ENCODE measurements at regions not wholly inside any gene's neighbourhood (a gene's known extent, or its start where the extent isn't known, plus 50 kb on each side); places are given as distances from the start of the nearest gene placed in this dataset.

- peak; percentile 96 for DNase-seq (ENCODE audit: low read depth)
- H3K4me3 ChIP-seq (ENCODE audit: low read depth, low read length), result no peak overlapping the region
Observed at GRCh38 chr16:64440421-64440831, 681.4 kb downstream of the CDH11 start.

GRCh38 chr16:64440005-64440404 is 681.9 kb downstream of the CDH11 start:
- DNase-seq (ENCODE audit: low read depth), result no peak
- H3K4me3 ChIP-seq (ENCODE audit: low read depth, low read length), result no peak overlapping the region

DNA sequence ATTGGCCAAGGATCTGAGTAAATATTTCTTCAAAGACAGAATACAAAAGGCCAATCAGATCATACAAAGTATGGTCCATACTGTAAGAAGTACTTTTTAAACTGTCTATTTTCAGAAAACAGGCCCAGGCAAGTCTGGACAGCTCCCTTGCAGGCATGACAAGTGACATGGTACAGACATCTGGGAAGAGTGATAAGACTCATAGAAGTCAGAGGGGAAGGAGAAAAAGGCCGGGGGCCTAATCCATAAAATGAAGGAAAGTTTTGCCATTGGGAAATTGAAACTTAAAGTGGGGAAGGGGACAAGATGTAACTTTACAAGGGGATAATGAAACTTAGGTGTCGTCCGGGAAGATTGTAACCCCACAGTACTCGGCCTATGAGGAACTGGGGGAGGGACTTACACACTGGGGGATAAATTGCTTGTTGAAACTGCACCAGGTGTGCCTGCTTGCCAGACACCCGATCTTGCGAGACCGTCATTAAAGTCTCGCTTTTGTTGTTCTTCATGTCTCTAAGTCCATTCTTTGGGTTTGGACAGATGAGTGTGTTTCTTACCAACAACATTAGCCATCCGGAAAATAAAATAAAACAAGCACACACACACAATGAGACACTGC is 684.0 kb downstream of the CDH11 start:
- DNase-seq (ENCODE audit: low read depth), result no peak
- no peak overlapping the region for H3K4me3 ChIP-seq (ENCODE audit: low read depth, low read length)

DNA sequence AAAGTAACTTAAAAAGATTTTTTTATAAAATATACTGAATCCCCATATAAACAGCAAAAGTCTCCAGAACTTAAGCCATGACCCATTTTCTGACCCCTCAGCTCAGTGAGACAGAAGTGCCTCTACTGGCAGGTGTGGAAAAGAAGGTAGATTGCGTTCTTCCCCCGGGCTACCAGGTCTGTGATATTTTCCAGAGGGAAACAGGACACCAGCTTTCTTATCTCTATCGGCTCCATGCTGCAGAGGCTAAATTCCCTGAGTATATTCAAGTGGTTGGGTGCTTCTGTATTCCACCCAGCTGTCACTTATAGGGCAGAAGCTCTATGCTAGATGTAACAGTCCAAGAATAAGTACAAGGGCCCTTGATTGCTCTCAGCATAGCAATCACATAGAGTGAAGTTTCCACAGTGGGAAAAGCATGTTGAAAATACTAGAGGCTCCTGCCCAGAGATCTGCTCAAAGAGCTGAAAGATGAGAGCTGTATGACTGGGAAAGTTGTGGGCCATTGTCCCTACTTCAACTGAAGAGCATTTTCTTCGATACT is 687.3 kb downstream of the CDH11 start:
- no peak overlapping the region for H3K4me3 ChIP-seq (ENCODE audit: low read depth, low read length)
- DNase-seq (ENCODE audit: low read depth), result no peak

- peak; percentile 65 for DNase-seq (ENCODE audit: low read depth)
- H3K4me3 ChIP-seq (ENCODE audit: low read depth, low read length), result no peak overlapping the region
Observed at GRCh38 chr16:64428463-64429113, 693.3 kb downstream of the CDH11 start.

DNA sequence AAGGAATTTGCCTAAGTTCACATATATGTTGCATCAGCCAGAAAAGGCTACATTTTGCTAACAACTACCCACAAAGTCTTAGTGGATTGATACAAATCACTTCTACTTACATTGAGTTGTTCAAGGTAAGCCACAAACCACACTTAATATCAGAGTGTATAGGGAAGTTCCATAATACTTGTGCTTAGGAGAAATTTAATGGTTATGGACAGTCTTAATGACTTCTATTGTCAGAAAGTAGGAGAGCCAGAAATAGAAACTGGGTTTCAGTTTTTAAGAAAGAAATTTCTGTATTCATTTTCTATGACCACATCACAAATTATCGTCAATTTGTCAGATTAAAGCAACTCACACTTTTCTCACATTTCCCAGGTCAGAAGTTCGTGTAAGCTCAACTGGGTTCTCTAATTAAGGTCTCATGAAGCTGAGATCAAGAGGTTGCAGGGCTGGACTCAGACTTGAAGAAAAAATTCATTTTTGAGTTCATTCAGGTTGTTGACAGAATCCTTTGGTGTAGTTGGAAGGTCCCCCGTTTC is 695.7 kb downstream of the CDH11 start:
- DNase-seq (ENCODE audit: low read depth), result no peak
- H3K4me3 ChIP-seq (ENCODE audit: low read depth, low read length), result no peak overlapping the region

DNA sequence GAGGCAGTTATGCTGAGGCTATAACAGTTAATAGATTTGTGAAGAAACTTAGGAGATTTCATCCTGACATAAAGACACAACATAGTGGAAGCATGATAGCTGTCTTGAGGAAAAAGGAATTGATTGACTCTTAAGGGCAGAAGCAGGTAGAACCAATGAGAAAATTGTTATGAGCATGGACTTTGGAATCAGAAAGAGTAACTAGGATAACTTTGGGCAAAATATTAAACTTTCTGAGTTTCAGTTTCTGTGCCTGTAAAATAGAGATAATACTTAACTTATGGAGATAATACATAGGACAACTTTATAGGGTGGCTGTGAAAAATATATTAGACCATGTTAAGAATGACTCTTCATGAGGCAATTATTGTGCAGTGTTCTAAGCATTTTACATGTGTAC is 696.5 kb downstream of the CDH11 start:
- no peak overlapping the region for H3K4me3 ChIP-seq (ENCODE audit: low read depth, low read length)
- no peak for DNase-seq (ENCODE audit: low read depth)

DNA sequence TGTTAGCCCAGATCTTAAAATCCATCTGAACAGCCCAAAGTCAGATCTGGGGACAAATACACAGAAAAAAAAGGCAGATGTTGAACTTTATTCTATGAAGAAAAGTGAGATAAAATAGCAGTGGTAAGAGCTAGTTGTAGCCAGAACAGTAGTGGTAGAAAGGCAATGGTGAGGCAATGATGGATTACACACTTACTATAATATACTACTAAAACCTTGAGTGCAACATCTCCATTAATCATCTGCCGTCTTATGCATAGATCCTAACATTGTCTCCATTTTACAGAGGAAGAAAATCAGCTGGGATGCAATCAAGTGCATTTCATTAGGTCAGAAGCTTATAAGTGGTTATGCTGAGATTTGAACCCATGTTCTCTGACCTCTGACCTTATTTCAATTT is 699.6 kb downstream of the CDH11 start:
- no peak overlapping the region for H3K4me3 ChIP-seq (ENCODE audit: low read depth, low read length)
- no peak for DNase-seq (ENCODE audit: low read depth)

DNA sequence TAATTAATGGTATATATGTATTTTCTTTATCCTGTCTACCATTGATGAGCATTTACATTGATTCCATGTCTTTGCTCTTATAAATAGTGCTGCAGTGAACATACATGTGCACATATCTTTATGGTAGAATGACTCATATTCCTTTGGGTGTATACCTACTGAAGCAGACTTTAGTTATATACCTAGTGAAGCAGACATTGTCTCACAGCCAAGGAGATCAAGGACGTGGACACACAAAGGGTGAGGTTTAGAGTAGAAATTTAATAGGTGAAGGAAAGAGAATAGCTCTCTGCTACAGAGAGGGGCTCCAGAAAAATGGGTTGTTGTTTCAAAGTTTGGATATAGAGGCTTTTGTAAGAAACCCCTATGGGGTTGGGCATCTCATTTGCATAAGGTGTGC is 700.3 kb downstream of the CDH11 start:
- H3K4me3 ChIP-seq (ENCODE audit: low read depth, low read length), result no peak overlapping the region

DNA sequence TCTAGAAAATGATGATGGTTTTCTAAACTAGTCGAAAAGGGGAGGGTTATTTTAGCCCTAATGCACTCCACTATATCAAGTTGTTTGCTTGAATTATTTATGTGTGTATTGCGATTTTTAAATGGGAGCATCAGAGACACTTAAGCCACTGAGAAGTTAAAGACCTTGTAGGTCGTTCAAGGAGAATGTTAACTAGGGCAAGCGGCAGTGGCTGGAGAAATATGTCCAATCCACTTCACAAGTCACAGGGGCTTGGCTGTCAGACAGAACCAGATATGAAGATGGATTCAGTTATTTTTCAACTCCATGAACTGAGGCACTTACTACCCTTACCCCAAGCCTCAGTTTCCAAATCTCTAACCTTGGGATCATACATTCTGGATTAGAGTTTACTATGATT is 702.0 kb downstream of the CDH11 start:
- no peak for DNase-seq (ENCODE audit: low read depth)
- H3K4me3 ChIP-seq (ENCODE audit: low read depth, low read length), result no peak overlapping the region

More for the DNA sequence above, 700.3 kb downstream of the CDH11 start:
- DNase-seq (ENCODE audit: low read depth), result no peak

DNA sequence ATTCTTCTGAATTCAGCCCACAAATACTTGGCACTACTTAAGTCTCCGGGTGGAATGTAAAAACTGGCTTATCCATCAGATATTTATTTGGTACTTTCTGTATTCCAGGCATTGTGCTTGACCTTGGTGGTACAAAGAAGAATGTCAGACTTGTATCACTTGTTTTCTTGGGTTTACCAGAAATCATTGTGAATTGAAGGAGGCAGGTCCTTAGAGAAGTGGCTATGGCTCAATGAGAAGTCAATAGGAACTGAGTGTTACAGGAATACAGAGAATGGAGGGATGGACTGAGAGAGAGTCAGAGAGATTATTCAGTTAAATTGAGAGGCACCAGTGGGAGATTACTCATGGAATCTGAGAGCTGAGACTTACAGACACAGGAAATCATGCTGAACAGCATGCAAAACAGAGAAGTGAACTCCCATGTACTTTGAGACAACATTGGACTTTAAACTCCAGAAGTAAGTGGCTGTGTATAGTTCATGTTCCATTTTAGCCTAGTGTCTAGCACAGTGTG is 704.1 kb downstream of the CDH11 start:
- no peak overlapping the region for H3K4me3 ChIP-seq (ENCODE audit: low read depth, low read length)
- peak; percentile 79 for DNase-seq (ENCODE audit: low read depth)

GRCh38 chr16:64416216-64417005 is 705.5 kb downstream of the CDH11 start:
- H3K4me3 ChIP-seq (ENCODE audit: low read depth, low read length), result peak overlapping the region; percentile 17
- DNase-seq (ENCODE audit: low read depth), result no peak

GRCh38 chr16:64412578-64413280 is 709.1 kb downstream of the CDH11 start:
- peak; percentile 32 for DNase-seq (ENCODE audit: low read depth)
- no peak overlapping the region for H3K4me3 ChIP-seq (ENCODE audit: low read depth, low read length)

DNA sequence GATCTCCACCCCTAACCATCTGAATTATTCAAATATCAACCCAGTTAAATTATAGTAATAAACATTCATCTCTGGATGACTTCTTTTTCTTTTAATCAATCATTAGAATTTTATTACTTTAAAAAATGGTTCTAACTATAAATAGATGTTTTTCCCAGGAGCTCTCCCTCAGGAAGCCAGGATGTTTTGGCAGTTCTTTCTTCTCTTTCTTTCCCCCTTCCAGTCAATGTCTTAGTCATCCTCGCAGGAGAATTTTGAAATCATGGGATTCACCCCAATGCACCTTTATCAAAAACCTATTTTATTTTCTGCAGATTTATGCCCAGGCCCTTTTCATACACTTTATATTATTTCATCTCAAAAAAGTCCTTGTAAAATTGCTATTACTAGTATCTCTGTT is 711.6 kb downstream of the CDH11 start:
- no peak overlapping the region for H3K4me3 ChIP-seq (ENCODE audit: low read depth, low read length)
- DNase-seq (ENCODE audit: low read depth), result no peak

- peak; percentile 34 for DNase-seq (ENCODE audit: low read depth)
- no peak overlapping the region for H3K4me3 ChIP-seq (ENCODE audit: low read depth, low read length)
Observed at GRCh38 chr16:64409783-64410210, 712.1 kb downstream of the CDH11 start.

DNA sequence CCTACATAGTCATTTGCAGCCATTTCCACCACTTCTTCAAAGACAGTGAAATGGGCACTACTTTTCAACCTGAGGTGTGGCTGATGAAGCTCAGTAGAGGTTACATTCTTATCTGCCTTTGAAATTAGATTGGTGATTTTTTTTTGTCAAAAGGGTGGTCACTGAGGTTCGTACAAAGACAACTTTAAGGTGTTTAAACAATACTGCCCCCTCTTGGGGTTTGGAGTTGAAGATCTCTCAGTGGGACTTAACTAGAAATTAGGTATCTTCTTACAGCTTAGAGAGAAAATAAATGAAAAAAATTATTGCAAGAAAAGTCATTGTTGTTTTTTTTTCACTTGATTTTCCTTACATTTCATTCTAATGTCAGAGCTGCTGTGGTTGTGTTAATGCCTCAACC is 713.2 kb downstream of the CDH11 start:
- H3K4me3 ChIP-seq (ENCODE audit: low read depth, low read length), result no peak overlapping the region
- no peak for DNase-seq (ENCODE audit: low read depth)

DNA sequence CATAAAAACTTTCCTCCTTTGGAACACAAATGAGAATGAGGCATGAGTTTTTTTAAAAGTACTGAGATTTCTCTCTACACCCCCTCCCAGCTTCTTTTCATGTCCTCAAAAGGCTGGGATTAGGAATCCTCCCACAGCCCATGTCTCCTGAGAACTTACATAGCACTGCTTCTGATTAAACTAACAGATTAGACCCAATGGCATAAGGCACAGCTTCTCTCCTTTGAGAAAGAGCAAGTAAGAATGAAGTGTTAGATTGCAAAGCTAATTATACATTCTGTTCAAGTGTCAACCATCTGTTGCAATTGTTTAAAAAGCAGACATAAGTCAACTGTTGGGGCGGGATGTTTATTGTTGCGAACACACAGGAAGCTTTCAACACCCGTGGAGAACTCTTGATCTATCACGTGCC is 715.1 kb downstream of the CDH11 start:
- no peak for DNase-seq (ENCODE audit: low read depth)
- H3K4me3 ChIP-seq (ENCODE audit: low read depth, low read length), result no peak overlapping the region

- no peak overlapping the region for H3K4me3 ChIP-seq (ENCODE audit: low read depth, low read length)
Observed at GRCh38 chr16:64403352-64403751, 718.5 kb downstream of the CDH11 start.

GRCh38 chr16:64398793-64399192 is 723.1 kb downstream of the CDH11 start:
- no peak for DNase-seq (ENCODE audit: low read depth)
- no peak overlapping the region for H3K4me3 ChIP-seq (ENCODE audit: low read depth, low read length)

More at GRCh38 chr16:64403352-64403751, 718.5 kb downstream of the CDH11 start:
- DNase-seq (ENCODE audit: low read depth), result no peak

Measured in skeletal muscle cell (primary cell).